DND-41 (cell line): ENCODE measurements at regions not wholly inside any gene's neighbourhood (a gene's known extent, or its start where the extent isn't known, plus 50 kb on each side); places are given as distances from the start of the nearest gene placed in this dataset.

ENCODE experiments used
- ATAC-seq: fragments of 200-7000 bp; cut with Tn5 transposase; 3 replicates; pipeline ENCODE4 v1.9.1; 2021; ENCODE audit warnings: low read depth; ENCODE audit not compliant: insufficient read depth
- DNase-seq: peaks from one replicate; pipeline ENCODE4 v3.0.0-alpha.2; 2020
- H2AFZ ChIP-seq: 2 replicates; pipeline ENCODE4 v1.6.0; 2012; ENCODE audit warnings: low read depth, low read length
- H3K27ac ChIP-seq: 2 replicates; pipeline ENCODE4 v1.5.1; 2012; ENCODE audit warnings: low read length, inconsistent platforms
- H3K27me3 ChIP-seq: fragments of 200-600 bp; sonication (generic); 2 replicates; pipeline ENCODE4 v1.6.0; 2012; ENCODE audit warnings: low read length, mild to moderate bottlenecking, inconsistent platforms; ENCODE audit not compliant: insufficient read depth, poor library complexity
- H3K36me3 ChIP-seq: 2 replicates; pipeline ENCODE4 v1.5.1; 2012; ENCODE audit warnings: low read length, inconsistent platforms; ENCODE audit not compliant: insufficient read depth
- H3K4me1 ChIP-seq: 2 replicates; pipeline ENCODE4 v1.5.1; 2012; ENCODE audit warnings: mild to moderate bottlenecking, low read length; ENCODE audit not compliant: insufficient read depth
- H3K4me2 ChIP-seq: 2 replicates; pipeline ENCODE4 v1.6.0; 2012; ENCODE audit warnings: mild to moderate bottlenecking, moderate library complexity, low read length, inconsistent platforms; ENCODE audit not compliant: insufficient read depth
- H3K4me3 ChIP-seq, 2 experiments: fragments of 200-600 bp in 1 of 2; shearing (Covaris generic) in 1 of 2; 2 replicates each; pipeline ENCODE4 v1.5.1; 2012 to 2016; ENCODE audit warnings: inconsistent platforms in 2 of 2, low read length in 2 of 2, mild to moderate bottlenecking in 2 of 2, low read depth in 1 of 2, moderate library complexity in 1 of 2
- H3K79me2 ChIP-seq: 2 replicates; pipeline ENCODE4 v1.6.0; 2012; ENCODE audit warnings: low read length, inconsistent platforms; ENCODE audit not compliant: insufficient read depth
- H3K9ac ChIP-seq: 2 replicates; pipeline ENCODE4 v1.6.0; 2012; ENCODE audit warnings: low read depth, mild to moderate bottlenecking, inconsistent platforms, low read length, moderate library complexity
- H3K9me3 ChIP-seq: 2 replicates; pipeline ENCODE4 v1.5.1; 2012; ENCODE audit warnings: low read length, moderate library complexity, mild to moderate bottlenecking, inconsistent platforms; ENCODE audit not compliant: insufficient read depth, severe bottlenecking
- H4K20me1 ChIP-seq: 2 replicates; pipeline ENCODE4 v1.6.0; 2012; ENCODE audit warnings: low read length; ENCODE audit not compliant: insufficient read depth
- EZH2 ChIP-seq: IDR thresholded peaks from 3 replicates; pipeline ENCODE4 v1.6.1; 2012; ENCODE audit warnings: borderline replicate concordance, low read depth, mild to moderate bottlenecking, moderate library complexity, low read length, inconsistent platforms; ENCODE audit not compliant: severe bottlenecking
- TF ChIP-seq, protein P1 (sequence below): IDR thresholded peaks from 2 replicates; pipeline ENCODE4 v1.5.1; 2012; ENCODE audit warnings: borderline replicate concordance, low read length, moderate library complexity, mild to moderate bottlenecking; ENCODE audit not compliant: poor library complexity, severe bottlenecking; ENCODE audit errors: extremely low read depth

DNA sequence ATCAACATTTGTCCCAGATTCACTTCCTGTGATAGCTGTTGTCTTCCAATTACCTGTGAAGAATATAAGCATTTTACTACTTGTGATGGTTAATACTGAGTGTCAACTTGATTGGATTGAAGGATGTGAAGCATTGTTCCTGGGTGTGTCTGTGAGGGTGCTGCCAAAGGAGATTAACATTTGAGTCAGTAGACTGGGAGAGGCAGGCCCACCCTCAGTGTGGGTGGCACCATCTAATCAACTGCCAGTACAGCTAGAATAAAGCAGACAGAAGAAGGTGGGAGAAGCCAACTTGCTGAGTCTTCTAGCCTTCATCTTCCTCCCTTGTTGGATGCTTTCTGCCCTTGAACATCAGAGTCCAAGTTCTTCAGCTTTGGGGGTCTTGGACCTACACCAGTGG is 660.4 kb upstream of the GOT2 start:
- Histone ChIP-seq H3K4me2 (no peak overlapping the region), H2AFZ (no peak overlapping the region), H4K20me1 (no peaks in the 10 kb centered on the region), H3K36me3 (no peaks in the 10 kb centered on the region), H3K4me3 (no peak overlapping the region), H3K9me3 (no peaks in the 10 kb centered on the region), H3K4me1 (no peaks in the 10 kb centered on the region), H3K27ac (no peak overlapping the region), H3K27me3 (no peaks in the 10 kb centered on the region), H3K9ac (no peak overlapping the region), H3K79me2 (no peaks in the 10 kb centered on the region)
- no peak for ATAC-seq
- TF ChIP-seq, protein P1, sequence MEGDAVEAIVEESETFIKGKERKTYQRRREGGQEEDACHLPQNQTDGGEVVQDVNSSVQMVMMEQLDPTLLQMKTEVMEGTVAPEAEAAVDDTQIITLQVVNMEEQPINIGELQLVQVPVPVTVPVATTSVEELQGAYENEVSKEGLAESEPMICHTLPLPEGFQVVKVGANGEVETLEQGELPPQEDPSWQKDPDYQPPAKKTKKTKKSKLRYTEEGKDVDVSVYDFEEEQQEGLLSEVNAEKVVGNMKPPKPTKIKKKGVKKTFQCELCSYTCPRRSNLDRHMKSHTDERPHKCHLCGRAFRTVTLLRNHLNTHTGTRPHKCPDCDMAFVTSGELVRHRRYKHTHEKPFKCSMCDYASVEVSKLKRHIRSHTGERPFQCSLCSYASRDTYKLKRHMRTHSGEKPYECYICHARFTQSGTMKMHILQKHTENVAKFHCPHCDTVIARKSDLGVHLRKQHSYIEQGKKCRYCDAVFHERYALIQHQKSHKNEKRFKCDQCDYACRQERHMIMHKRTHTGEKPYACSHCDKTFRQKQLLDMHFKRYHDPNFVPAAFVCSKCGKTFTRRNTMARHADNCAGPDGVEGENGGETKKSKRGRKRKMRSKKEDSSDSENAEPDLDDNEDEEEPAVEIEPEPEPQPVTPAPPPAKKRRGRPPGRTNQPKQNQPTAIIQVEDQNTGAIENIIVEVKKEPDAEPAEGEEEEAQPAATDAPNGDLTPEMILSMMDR, result no peak
- TF ChIP-seq EZH2, result no peak
- DNase-seq, result no peak

DNA sequence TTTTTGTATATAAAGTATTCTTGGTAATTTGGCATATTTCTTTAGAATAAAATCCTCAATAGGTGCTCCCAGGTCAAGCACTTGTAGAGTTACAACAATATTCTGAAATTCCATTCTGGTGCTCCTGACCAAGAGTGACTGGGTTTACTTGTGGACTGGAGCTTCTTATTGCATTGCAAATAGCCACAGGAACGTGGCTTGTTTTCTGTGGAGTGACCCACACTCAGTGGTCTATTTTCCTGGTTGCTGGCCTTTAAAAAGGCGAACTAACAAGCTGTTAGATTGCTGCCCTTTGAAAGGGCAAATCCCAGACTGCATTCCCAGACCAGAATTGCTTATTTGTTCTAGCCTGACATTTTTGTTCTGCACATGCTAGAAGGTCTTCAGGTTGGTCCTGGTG is 658.8 kb upstream of the GOT2 start:
- Histone ChIP-seq H3K9ac (no peak overlapping the region), H3K79me2 (no peaks in the 10 kb centered on the region), H3K27me3 (no peaks in the 10 kb centered on the region), H3K9me3 (no peaks in the 10 kb centered on the region), H3K4me2 (no peak overlapping the region), H3K36me3 (no peaks in the 10 kb centered on the region), H3K27ac (no peak overlapping the region), H4K20me1 (no peaks in the 10 kb centered on the region), H3K4me3 (no peak overlapping the region), H3K4me1 (no peaks in the 10 kb centered on the region), H2AFZ (no peak overlapping the region)
- DNase-seq (no peak), ATAC-seq (no peak)
- TF ChIP-seq EZH2, result no peak
- TF ChIP-seq, protein P1, result no peak

DNA sequence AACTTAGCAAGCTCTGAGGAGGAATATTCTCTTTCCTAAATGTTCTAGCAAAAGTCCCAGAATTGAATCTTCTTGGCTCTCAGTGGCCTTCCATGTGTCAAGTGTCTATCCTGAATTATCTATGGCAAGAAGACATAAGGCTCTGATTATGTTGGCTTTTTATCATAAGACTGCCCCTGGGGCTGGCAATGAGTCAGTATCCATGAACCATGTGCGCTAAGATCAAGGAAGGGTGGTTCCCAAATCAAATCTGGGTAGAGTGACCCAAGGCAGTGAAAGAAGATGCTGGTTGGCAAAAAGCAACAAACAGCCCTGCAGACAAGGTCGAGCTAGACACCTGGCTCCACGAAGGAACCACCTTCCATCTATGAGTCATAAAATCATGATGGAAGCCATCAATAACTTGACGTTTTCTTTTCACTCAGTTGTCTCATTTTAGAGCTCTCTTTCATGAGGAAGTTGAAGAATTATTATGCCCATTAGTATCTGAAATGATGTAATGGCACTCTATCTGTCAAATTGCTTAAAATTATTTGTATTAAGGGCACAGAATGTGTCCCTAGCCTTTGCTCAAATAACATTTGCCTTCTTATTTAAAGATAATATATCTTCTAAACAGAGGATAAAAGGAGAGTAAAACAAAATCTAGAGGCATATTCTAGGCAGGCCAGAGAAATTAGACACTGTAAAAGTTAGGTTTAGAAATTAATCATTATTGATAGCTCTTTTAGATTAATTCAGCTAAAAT is 657.7 kb upstream of the GOT2 start:
- no peak overlapping the region for H3K9ac ChIP-seq
- H3K4me3 ChIP-seq, result no peak overlapping the region
- H3K9me3 ChIP-seq, result no peaks in the 10 kb centered on the region
- H3K79me2 ChIP-seq, result no peaks in the 10 kb centered on the region
- H3K27me3 ChIP-seq, result no peaks in the 10 kb centered on the region
- no peak overlapping the region for H3K27ac ChIP-seq
- no peaks in the 10 kb centered on the region for H3K4me1 ChIP-seq
- TF ChIP-seq, protein P1, result no peak
- TF ChIP-seq EZH2, result no peak
- ATAC-seq (no peak), DNase-seq (no peak)
- H3K36me3 ChIP-seq, result no peaks in the 10 kb centered on the region
- no peak overlapping the region for H3K4me2 ChIP-seq
- H2AFZ ChIP-seq, result no peak overlapping the region
- H4K20me1 ChIP-seq, result no peaks in the 10 kb centered on the region
